ENCODE measurements at regions not wholly inside any gene's neighbourhood (a gene's known extent, or its start where the extent isn't known, plus 50 kb on each side); places are given as distances from the start of the nearest gene placed in this dataset.

- FAIRE-seq, result no peak
- CTCF ChIA-PET, result no interaction called here
These were observed 83.4 kb upstream of the FAM47B start for GRCh38 chrX:34859191-34859590.

GRCh38 chrX:34863906-34864305 lies 78.7 kb upstream of the FAM47B start:
- no peak for FAIRE-seq
- H3K4me1 ChIP-seq, result no peaks in the 10 kb centered on the region
- POLR2A ChIA-PET, result no interaction called here
- 56% methylated on average over 2 of the region's 2 CpGs for WGBS (ENCODE audit: missing lambda C conversion rate)
- DNase-seq (ENCODE audit: low read depth in 1 of 2, low spot score in 1 of 2), result no peak
- no peak for ATAC-seq
- no peak overlapping the region for H3K27ac ChIP-seq
- no peaks in the 10 kb centered on the region for H3K9me3 ChIP-seq
- TF ChIP-seq TP53 (CRISPR knock-in tag; IDR thresholded peaks at IDR 0.05) (no peak), RNF2 (IDR thresholded peaks at IDR 0.05; ENCODE audit: borderline replicate concordance, low read depth) (no peak), EP300 (IDR thresholded peaks at IDR 0.05) (no peak), SREBF2 (IDR thresholded peaks at IDR 0.05) (no peak), HOXB5 (CRISPR knock-in tag; IDR thresholded peaks at IDR 0.05) (no peak), FOSB (CRISPR knock-in tag; IDR thresholded peaks at IDR 0.05) (no peak), ZNF302 (CRISPR knock-in tag; IDR thresholded peaks at IDR 0.05) (no peak), CBX2 (IDR thresholded peaks at IDR 0.05; ENCODE audit: borderline replicate concordance, low read depth) (no peak), EHF (CRISPR knock-in tag; IDR thresholded peaks at IDR 0.05) (no peak), NFE2L2 (conservative IDR thresholded peaks at IDR 0.05; ENCODE audit: low read length) (no peak), ZC3H11A (IDR thresholded peaks at IDR 0.05) (no peak), PHF8 (IDR thresholded peaks at IDR 0.05; ENCODE audit: borderline replicate concordance, low read depth) (no peak), USF2 (IDR thresholded peaks at IDR 0.05) (no peak), FOSL2 (IDR thresholded peaks at IDR 0.05) (no peak), FOSL2 (CRISPR knock-in tag; IDR thresholded peaks at IDR 0.05) (no peak), CHD2 (IDR thresholded peaks at IDR 0.05; ENCODE audit: low read length, partially characterized antibody) (no peak), ELK1 (IDR thresholded peaks at IDR 0.05; ENCODE audit: low read depth, low read length) (no peak)
- H3K4me3 ChIP-seq, result no peak overlapping the region
- no peak overlapping the region for H3K4me2 ChIP-seq
- CTCF ChIA-PET, result no interaction called here

More at GRCh38 chrX:34859191-34859590, 83.4 kb upstream of the FAM47B start:
- TF ChIP-seq EHMT2 (IDR thresholded peaks at IDR 0.05; ENCODE audit: low read depth) (no peak), PBX3 (IDR thresholded peaks at IDR 0.05) (no peak), CEBPB (IDR thresholded peaks at IDR 0.05) (no peak), NPAS2 (CRISPR knock-in tag; IDR thresholded peaks at IDR 0.05; ENCODE audit: borderline replicate concordance) (no peak), KDM1A (IDR thresholded peaks at IDR 0.05; ENCODE audit: low read depth) (no peak), EHF (CRISPR knock-in tag; IDR thresholded peaks at IDR 0.05) (no peak), POLR2AphosphoS2 (conservative IDR thresholded peaks at IDR 0.05; ENCODE audit: low read length) (no peak), HOXB5 (CRISPR knock-in tag; IDR thresholded peaks at IDR 0.05) (no peak), PHF8 (IDR thresholded peaks at IDR 0.05; ENCODE audit: borderline replicate concordance, low read depth) (no peak), RARB (CRISPR knock-in tag; IDR thresholded peaks at IDR 0.05) (no peak), ZFP36 (IDR thresholded peaks at IDR 0.05; ENCODE audit: borderline replicate concordance, partially characterized antibody) (no peak), MAZ (IDR thresholded peaks at IDR 0.05; ENCODE audit: borderline replicate concordance, low read depth, low read length) (no peak)
- no peak overlapping the region for H3K27ac ChIP-seq
- ATAC-seq (no peak), DNase-seq (ENCODE audit: low read depth in 1 of 2, low spot score in 1 of 2) (no peak)
- POLR2A ChIA-PET, result no interaction called here
- H3K4me2 ChIP-seq, result no peak overlapping the region
- H3K4me1 ChIP-seq, result no peaks in the 10 kb centered on the region
- H3K9me3 ChIP-seq, result no peaks in the 10 kb centered on the region
- 16% methylated on average over 2 of the region's 2 CpGs for whole genome bisulfite sequencing (ENCODE audit: missing lambda C conversion rate)
- H3K4me3 ChIP-seq, result no peak overlapping the region
